ENCODE measurements at regions not wholly inside any gene's neighbourhood (a gene's known extent, or its start where the extent isn't known, plus 50 kb on each side); places are given as distances from the start of the nearest gene placed in this dataset.

DNA sequence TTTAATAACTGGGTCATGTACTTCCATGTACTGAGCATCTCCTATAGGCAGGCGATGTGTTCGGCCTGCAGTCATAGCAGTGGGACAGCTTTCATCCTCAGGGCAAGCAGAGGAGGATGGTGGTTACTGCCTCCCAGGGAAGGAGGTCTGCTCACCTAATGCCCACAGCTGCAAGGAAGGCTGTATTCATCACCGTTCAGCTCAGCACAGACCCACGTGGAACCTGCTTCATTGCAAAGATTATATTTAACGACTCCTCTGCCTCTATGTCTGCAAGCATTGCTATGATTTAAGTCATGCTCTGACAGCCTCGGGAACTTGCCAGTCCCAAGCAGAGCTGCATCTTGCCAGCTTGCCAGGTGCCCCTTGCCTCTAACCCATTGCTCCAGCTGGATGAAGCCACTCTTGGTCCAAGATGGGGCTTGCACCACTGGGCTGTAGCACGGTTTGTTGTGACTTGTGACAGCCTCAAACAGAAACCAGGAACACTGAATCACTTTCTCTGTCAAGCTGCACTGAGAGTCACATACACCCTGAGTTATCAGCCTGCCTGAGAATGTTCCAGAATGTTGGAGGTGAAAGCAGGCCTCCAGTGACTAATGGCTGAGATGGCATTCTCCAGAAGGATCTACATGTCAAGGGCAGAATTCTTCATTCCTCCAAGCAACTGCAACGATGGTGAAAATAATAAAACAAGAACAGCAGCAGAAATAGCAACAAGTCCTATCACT is 651.1 kb upstream of the ID2 start:
- no peak for DNase-seq

DNA sequence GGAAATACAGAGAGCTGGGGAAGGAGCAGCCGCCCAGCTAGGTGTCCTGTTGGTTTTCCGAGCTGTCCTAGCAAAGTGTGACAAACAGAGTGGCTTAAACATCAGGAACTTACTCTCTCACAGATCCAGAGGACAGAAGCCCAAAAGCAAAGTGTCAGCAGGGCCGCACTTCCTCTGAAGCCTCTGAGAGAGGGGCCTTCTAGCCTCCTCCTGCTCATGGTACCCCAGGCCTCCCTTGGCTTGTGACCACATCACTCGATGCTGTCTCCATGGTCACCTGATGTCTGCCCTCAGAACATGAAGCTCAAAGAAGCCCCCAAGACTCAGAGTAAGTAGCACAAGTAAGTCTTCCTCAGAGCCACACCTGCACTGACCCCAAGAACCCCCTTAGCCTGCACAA is 650.5 kb upstream of the ID2 start:
- no peak for DNase-seq

DNA sequence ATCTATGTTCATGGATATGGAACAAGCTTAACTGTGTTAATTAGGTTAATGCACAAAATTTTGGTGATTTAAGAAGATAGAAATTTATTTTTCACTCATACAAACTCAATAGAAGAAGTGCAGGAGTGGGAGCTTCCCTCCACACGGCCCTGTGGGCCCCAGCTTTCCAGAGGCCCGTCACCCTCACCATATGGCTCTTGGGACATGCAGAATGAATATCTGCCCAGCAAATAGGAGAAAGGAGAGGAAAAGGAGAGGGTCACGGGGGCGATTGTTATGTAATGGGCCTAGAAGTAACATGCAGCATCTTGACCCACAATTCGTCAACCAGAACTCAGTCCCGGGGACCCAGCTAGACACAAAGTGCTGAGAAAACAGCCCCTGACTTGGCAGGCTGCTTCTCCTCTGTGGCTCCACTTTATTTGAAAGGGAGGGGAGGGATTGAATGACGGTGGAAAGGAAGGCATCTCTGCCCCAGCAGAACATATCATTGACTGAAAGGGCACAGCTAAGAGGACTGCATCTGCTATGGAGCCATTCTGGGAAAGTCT is 648.2 kb upstream of the ID2 start:
- no peak for DNase-seq

DNA sequence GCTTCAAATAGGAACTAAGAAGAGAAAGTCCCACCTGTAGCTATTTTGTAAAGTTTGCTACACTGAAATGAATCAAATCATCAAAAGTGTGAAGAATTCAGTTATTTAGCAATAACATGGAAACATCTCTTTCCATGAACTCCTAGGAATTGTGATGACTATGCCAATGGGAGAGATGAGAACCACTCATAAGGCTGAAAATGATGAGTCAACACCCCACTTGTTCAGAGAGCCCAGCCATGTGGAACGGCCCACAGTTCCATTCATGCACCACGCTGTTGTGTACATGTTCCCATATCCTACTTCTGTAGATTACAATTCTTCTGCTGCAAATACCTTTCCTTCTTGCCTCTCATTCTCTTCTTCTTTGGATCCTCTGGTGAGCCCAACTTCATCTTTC is 645.5 kb upstream of the ID2 start:
- DNase-seq = peak; percentile 85

DNA sequence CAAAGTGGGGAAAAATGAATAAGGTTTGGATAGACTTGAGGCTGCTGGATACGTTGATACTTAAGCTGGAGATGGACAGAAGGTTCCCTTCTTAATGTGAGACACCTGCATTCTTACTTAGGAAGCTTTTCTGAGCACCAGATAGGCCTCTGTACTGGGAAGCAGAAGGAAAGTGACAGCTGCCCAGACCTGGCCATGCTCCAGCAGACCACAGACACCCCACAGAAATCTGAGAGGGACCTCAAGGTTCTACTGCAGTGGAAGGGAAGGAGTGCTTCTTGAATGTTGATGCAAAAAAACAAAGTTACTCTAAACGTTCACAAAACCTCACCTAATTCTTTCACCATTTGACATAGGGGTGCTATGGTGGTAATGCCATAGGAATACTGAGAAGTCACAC is 642.1 kb upstream of the ID2 start:
- DNase-seq = no peak

DNA sequence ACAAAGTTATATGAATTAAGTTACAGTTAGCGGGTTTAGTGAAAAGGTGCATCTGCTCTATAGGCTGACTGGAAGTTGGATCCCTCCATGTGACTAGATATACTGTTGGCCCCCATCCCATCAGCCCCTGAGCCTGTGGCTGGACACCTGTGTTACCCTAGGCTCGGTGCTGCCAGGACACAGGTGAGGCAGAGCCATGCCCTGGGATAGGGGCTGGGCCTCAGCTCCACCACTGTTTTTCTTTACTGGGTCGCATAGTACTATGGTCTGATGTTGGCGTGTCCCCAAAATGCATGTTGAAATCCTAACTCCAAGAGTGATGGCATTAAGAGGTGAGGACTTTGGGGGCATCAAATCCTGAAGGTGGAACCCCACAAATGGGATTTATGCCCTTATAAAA is 638.6 kb upstream of the ID2 start:
- DNase-seq = no peak

DNA sequence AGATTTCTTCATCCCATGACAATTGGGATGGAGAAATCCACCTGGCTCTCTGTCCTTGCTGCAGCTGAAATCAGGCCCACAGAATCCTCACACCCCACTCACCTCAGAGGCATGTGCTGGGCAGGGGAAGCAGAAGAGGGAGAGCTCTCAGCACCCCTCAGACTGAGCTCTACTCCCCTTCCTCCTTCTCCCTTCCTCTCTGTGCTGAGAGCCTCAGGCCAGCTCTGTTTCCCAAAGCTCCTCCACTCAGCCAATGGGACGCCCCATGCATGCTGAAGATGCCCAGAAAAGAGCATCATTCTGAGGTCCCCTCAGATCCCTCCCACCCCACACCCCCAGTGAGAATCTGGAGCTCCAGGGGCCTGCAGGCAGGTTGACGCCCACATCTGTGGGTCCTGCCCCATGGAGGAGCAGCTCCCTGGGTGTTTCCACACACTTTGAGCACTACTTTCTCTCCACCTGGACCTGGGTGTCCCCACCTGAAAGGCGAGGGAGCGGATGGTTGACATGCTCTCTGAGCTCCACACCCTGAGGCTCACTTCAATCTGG is 637.7 kb upstream of the ID2 start:
- DNase-seq = no peak

DNA sequence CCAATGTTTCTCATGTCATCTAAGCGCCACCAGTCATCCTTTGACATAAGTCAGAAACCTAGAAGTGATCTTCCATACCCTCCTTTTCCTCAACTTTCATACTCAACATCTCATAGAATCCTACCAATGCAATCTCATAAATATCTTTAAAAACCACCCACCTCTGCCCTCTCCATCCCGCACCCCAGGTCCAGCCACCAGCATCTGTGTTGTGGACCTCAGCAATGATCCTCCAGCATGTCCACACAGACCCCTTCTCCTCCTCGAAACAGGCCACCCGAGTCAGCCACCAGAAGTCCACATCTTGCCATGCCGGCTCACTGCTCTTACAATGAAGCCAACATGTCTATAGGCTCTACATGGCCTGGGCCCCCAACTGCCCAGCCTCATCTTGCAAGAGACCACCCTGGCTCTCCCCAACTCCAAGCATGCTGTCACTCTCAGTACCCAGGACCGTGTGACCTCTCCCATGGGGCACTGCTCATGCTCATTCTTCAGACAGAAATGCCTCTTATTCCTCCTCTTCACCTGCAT is 636.7 kb upstream of the ID2 start:
- DNase-seq = no peak

DNA sequence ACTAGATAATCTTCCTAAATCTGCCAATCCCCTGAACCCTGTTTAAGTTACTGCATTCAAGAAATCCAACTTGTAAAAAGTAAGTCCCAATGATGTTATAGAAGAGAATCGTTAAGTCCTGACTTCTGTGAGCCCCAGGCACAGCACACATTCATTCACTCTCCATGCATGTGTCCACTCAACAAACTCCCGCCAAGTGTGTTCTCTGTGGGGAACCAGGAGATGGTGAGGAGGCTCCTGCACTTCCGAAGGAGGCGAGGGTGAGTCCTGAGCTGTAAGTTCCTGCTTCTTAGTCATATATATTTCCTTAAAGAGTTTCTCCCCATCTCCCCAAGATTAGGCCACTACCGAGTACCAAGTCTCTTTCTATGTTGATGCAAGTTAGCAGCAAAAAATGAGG is 635.0 kb upstream of the ID2 start:
- no peak for DNase-seq

DNA sequence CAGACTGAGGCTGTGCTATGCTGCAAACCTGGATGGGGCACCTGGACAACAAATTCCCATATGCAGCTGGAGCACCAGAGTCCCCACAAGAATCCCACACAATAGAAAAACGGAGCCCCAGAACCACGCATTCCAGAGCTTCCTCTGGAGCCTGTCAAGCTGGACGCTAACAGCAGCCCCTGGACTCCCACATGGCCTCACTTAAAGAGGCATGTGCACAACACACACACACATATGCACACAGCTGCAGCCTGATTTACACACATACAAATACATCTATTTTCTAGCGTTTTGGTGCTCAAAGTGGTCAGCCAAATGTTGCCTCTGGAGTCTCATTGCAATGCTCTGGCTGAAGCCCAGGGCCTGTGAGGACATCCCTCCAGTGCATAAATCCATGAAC is 632.7 kb upstream of the ID2 start:
- DNase-seq = no peak

DNA sequence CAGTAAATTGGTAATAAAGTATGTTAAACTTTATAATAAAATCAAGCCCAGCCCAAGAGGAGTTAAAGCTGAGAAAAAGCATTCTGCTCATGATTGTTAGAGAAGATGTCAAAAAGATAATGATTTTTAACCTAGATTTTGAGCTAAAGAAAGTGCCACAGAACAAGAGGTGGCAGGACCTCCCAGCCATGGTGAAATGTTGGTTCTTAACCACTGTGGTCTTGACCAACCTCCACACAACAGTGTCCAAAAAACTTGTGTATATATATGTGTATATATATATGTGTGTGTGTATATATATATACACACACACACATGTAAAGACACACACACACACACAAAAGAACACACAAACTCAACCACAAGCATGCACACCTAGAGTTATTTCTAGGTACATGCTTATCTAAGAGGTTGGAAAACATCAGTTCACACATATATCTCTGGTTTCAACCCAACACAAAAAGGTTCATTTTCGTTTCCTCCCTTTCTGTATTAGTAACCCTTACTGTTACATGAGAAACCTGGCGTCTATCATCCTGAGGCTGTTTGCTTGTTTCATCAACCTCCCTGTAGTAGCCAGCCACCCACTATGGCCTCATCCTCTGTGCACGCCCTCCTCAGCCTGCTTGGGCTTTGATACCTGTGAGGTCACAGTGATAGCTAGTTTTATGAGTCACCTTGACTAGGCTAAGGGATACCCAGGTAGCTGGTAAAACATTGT is 631.8 kb upstream of the ID2 start:
- peak; percentile 7 for DNase-seq

DNA sequence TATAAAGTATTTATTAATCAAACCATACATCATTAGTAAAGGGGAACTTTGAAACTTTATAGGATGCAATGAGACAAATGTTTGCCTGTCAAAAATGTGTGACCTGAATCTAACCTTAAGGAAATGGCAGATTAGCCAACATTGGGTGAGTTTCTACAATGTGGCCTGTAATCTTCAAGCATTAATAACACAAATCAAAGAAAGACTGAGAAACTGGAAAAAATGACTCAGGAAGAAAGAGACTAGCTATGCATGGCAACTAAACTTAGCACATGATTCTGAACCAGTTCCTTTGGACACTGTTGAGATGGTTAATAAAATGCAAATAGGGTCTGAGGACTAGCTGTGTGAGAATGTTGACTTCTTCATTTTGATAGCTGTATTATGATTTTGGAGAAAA is 628.6 kb upstream of the ID2 start:
- no peak for DNase-seq

DNA sequence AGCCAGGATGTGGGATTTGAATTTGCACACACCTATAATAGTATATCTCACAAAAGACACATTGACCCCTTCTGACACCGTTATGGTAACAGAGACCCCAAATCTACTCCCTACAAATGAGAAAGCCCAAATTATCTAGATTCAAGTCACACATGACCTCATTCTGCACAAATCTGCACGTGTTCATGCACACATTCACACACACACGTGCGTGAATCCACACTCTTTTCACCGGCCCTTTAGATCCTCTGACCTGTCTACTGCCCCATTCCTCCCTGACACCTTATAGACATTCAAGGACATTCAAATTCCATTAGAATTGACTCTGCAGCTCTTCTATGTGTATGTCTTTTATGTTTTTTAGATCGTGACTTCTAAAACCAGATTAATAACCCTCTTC is 627.8 kb upstream of the ID2 start:
- no peak for DNase-seq

DNA sequence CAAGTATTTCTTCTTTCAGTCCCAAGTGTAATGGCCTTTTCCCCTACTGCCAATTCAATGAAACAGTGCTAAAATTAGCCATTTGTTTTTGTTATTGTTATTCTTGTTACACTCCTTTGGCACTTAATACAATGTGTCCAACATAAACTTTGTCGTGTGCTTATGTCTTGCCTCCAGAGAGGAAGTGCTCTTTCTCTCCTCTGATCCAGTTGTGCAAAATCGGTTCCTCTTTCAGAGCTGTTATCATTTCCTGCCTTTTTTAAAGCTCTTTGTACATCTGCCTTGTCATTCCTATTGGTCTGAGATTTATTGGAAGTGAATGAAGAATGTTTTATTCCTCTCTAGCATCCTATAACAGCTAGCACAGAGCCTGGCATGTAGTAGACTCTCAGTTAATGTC is 623.2 kb upstream of the ID2 start:
- peak; percentile 40 for DNase-seq

DNA sequence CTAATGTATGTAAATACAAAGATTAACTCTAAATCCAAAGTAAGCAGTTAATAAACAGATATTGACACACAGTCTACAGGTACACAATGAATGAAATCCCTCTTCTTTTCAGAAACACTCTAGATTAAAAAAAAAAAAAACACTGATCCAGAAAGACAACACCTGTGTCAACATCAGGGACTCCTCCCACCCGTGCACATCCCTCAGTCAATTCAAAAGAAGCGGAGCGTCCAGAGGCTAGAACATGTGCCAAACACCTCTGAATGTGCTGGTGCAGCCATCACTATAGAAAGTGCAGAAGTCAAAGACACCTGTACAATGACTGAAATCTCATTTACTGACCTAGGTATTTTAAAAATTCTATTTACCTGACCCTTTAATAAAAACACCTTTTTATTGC is 622.6 kb upstream of the ID2 start:
- peak; percentile 93 for DNase-seq

DNA sequence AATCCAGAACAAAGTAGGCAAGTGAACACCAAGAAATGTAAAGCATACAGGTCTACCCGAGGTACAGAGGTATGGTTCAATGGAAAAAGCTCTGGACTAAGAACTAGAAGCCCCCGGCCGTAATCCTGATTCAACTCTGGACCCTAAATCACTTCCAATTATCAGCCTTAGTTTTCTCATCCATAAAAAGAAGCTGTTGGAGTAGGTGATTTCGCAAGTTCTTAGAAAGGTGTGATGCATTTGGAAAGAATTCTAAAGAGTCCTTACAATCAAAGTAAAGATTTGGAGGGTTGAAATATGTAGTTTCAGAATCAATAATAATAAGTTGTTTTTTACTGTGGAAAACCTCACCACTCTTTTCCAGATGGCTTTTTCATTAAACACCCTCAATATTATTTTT is 622.1 kb upstream of the ID2 start:
- DNase-seq = no peak

DNA sequence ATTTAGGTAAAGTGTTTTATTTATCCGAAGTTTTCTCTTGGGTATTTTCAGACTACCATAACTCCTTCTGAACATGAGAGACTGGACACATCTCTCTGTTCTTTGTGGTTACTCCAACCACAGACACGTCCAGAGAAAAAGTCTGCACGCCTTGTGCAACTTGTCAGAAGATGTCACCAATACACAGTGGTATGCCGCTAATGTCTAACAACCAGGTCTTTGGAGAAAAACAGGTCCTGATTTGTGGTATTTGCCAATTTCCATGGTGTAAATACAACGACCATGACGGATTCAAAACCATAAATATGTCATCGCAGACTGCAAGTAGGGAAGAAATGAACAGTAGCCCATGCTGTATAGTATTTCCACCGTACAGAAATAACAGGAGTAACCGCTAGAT is 620.6 kb upstream of the ID2 start:
- no peak for DNase-seq

DNA sequence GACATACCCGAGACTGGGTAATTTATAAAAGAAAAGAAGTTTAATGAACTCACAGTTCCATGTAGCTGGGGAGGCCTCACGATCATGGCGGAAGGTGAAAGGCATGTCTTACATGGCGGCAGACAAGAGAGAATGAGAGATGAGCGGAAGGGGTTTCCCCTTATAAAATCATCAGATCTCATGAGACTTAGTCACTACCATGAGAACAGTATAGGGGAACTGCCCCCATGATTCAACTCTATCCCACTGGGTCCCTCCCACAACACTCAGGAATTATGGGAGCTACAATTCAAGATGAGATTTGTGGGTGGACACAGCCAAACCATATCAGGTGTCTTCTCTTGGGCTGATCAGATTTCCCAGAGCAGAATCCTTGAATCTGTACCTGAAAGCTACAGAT is 617.3 kb upstream of the ID2 start:
- DNase-seq = no peak

DNA sequence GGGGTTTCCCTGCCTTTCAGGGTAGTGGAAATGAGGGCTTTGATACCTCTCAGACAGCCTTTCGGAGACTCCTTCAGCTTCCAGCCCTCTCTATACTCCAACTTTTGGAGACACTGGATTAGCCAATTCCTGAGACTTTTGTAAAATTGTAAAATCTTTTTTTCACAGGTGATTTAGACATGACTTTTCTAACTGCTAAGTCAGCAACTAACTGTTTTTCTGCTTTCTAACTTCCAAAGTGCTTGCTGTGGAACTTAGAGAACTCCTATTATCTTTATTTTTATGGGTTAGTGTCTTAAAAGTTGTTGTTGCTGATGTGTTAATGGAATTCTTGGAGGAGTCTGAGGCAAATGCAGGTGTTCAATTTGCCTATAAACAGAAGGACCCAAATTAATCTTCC is 616.7 kb upstream of the ID2 start:
- DNase-seq = no peak

DNA sequence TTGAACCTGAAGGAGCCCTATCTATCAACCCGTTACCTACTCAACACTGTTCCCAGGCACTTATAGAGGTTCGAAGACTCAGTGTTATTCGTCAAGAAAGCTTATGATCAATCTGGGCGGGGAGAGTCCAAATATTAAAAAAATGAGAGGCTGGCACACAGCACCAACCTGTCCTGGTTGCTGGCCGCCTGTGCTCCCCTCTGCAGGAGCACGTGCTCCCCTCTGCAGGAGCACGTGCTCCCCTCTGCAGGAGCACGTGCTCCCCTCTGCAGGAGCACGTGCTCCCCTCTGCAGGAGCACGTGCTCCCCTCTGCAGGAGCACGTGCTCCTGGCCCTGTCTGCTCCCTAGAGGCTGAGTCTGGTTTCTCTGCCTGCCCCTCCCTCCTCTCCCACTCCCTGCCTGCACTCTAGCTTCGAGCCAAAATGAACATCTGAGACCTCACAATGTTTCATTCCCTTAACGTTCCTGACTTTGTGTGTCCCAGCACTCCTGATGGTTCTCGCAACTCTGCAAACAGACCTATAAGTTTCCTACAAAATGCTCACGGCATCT is 614.0 kb upstream of the ID2 start:
- DNase-seq = no peak

DNA sequence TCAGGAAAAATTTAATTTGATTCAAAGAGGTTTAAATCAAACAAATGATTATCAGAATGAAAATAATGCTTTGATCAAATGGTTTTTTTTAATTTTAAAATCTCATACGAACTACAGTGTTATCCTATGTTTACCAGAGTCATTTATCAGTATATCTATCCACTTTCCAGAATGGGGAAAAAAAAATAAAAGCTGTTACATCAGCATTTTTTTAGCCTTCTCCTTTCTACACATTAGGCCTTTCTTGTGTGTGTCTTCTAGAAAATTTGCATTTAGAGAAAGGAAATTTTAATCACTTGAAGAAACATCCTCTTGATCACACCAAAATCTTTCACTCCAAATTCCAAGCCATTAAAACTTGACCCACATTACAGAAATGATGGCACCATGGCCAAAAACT is 608.9 kb upstream of the ID2 start:
- DNase-seq = no peak

DNA sequence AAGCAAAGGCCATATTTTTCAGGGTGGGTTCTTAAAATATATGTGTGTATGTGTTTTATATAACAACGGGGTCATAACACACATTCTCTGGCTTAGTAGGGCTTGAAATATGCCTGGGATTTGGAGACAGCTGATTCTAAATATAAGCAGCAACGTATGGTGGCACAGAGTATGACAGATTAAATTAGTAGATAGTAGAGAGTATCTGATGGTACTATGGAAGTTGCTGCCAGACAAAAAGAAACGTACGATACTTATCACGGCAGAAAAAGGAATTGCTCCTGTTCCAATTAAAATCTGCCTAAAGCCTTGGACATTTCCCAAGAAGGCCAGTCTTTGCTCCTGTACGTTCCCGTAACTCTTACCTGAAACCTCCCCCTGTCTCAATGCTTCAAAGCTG is 607.9 kb upstream of the ID2 start:
- no peak for DNase-seq

DNA sequence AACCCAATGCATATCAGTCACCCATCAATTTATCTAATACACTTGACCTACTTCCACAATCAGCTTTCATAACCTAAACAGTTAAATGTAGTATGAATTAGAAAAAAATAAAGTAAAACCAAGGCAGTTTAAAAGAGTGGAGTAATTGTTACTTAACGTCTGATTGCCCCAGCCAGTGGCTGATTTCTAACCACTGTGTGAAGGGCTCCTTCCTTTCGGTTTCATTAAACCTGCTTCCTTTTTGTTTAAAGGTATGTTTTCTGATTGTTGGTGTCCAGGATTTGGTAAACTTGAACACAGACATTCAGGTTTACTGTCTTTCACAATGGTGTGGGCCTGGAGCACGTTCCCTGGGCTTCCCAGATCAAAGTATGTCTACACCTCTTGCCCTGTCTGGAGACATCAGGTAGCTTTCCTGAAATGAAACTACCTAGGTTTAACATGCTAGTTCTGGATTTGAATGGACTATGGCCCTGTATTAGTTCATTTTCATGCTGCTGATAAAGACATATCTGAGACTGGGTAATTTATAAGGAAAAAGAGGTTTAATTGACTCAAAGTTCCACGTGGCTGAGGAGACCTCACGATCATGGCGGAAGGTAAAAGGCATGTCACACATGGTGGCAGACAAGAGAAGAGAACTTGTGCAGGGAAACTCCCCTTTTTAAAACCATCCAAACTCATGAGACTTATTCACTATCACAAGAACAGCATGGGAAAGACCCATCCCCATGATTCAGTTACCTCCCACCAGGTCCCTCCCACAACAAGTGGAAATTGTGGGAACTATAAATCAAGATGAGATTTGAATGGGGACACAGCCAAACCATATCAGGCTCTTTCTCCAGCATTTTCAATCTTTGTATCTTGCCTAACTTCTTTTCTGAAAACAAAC is 605.2 kb upstream of the ID2 start:
- DNase-seq = no peak

Measured in DMS53 (cell line).